Renal cortex interstitium (tissue), 11 donors: ENCODE measurements at regions not wholly inside any gene's neighbourhood (a gene's known extent, or its start where the extent isn't known, plus 50 kb on each side); places are given as distances from the start of the nearest gene placed in this dataset.
"Not testable (repeated sequence)": the region's sequence is repeated elsewhere in the genome, so short reads cannot be mapped to it uniquely, and the experiment has no call there.

Experiments used
- DNase-seq, 11 donors: peaks; one replicate each; pipeline ENCODE4 v3.0.0-alpha.2; 2013; ENCODE audit warnings: low read depth in 9 of 11, low spot score in 4 of 11; ENCODE audit errors: extremely low read depth in 1 of 11

- no peak for DNase-seq
These were observed 606.8 kb downstream of the EPHA3 start for GRCh38 chr3:89714237-89714636.

GRCh38 chr3:89740080-89740880 is 632.9 kb downstream of the EPHA3 start:
- no peak for DNase-seq

- no peak for DNase-seq
These were observed 633.4 kb downstream of the EPHA3 start for GRCh38 chr3:89740881-89741177.

- no peak for DNase-seq
These were observed 635.1 kb downstream of the EPHA3 start for GRCh38 chr3:89742546-89742945.

- DNase-seq = not testable (repeated sequence)
These were observed 640.3 kb downstream of the EPHA3 start for GRCh38 chr3:89747541-89748278.

GRCh38 chr3:89762405-89762804 is 655.0 kb downstream of the EPHA3 start:
- no peak for DNase-seq

GRCh38 chr3:89783341-89783927 is 676.0 kb downstream of the EPHA3 start:
- no peak for DNase-seq

GRCh38 chr3:89787485-89787884 is 680.1 kb downstream of the EPHA3 start:
- peak in 1 of 11 donors; percentile 17 for DNase-seq

GRCh38 chr3:89787979-89788378 is 680.6 kb downstream of the EPHA3 start:
- DNase-seq = peak in 3 of 11 donors; percentile 4 to 38 (median 29)

GRCh38 chr3:89795506-89795905 is 688.1 kb downstream of the EPHA3 start:
- DNase-seq = no peak

- DNase-seq = no peak
These were observed 695.5 kb downstream of the EPHA3 start for GRCh38 chr3:89802881-89803280.

- DNase-seq = no peak
These were observed 696.3 kb downstream of the EPHA3 start for GRCh38 chr3:89803711-89804110.

- no peak for DNase-seq
These were observed 698.7 kb downstream of the EPHA3 start for GRCh38 chr3:89806166-89806565.

- DNase-seq = no peak
These were observed 701.3 kb downstream of the EPHA3 start for GRCh38 chr3:89808680-89809197.

GRCh38 chr3:89813500-89813899 is 706.1 kb downstream of the EPHA3 start:
- no peak for DNase-seq

GRCh38 chr3:89841041-89841440 is 733.6 kb downstream of the EPHA3 start:
- no peak for DNase-seq

- no peak for DNase-seq
These were observed 737.6 kb downstream of the EPHA3 start for GRCh38 chr3:89845053-89845452.

GRCh38 chr3:89847955-89848354 is 740.5 kb downstream of the EPHA3 start:
- no peak for DNase-seq

GRCh38 chr3:89851974-89852621 is 744.7 kb downstream of the EPHA3 start:
- DNase-seq = peak; percentile 17 to 65 (median 55)

- no peak for DNase-seq
These were observed 752.3 kb downstream of the EPHA3 start for GRCh38 chr3:89859757-89860156.
